ENCODE measurements at regions not wholly inside any gene's neighbourhood (a gene's known extent, or its start where the extent isn't known, plus 50 kb on each side); places are given as distances from the start of the nearest gene placed in this dataset.

DNA sequence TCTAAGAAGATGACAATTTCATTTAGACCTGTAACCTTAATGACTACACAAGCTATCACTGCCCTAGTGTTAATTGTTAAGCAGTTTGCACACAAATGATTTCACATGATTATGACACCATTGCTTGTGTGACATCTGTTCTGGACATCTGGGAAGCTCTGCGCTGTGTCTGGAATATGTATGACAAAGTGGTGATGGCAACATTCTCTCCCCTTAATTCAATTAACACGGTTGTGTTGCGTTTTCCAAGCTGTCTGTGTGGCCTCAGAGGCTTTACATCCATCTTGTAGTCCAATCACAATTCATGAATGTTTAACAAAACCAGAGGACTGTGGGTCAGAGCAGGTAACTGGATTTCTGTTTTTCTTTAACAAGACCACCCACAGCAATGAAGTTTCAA is 204.4 kb downstream of the COG6 start:
- no peak for DNase-seq

DNA sequence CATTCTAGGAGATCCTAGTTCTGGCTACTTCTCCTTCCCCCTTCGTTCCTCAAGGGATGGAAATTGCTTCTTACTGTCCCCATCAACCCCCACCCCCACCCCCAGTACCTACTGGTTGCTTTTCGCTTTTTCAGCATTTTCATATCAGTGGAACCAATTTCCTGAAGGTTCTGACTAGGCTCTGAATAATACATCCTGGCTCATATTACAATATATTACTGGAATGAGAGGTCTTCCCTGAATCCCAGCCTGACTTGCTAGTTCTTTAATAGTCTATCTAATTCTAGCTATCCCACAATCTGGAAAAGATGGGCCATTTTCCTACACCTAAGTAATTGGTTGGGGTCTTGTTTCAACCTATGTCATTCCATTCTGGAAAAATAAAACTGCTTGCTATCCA is 207.4 kb downstream of the COG6 start:
- DNase-seq: no peak

DNA sequence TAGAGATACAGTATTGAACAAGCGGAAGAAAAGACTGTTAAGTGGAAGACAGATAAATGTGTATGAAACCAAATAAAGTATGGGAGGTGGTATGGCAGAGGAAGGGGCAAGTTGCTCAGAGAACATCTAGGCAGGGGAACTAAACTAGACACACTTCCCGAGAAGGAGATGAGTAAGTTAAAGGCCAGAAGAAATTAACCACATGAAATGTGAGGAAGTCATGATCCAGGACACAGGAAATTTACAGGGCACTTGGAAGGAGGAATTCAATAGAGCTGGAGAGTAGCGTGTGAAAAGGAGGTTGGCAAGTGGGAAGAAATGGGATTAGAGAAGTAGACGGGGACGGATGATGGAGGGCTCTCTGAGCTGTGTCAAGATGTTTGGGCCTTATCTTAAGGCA is 208.8 kb downstream of the COG6 start:
- no peak for DNase-seq

DNA sequence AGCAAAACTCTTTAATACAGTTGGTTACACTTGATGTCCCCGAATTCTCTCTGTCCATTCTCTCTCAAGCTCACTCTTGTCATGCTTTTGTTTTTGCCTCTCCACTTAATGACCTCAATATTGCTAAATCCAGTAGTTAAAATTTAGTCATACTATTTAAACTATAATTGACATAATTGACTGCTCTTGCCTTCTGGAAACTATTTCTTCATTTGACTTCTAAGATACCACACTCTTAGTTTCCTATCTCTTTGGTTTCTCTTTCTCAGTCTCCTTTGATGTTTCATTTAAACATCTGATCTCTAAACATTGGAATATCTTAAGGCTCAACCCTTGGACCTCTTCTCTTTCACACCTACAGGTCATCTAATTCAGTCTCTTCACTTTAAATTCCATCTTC is 211.3 kb downstream of the COG6 start:
- DNase-seq: no peak

DNA sequence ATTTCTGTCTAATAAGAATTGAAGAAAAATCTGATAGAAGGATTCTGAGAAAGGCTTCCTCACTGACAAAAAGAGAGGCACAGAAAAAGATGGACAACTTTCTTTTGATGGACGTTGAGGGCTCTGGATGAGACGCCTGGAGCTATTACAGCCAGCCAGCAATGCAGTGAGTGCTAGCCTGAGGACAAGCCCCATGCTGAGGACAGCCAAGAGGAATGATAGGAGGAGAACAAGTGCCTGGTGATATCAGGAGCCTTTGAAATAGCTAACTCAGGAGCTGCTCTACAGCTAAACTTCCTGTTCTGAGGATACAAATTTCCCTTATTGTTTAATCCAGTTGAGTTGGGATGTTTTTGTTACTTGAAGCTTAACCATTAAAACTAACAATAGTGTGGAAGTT is 212.3 kb downstream of the COG6 start:
- DNase-seq: no peak

DNA sequence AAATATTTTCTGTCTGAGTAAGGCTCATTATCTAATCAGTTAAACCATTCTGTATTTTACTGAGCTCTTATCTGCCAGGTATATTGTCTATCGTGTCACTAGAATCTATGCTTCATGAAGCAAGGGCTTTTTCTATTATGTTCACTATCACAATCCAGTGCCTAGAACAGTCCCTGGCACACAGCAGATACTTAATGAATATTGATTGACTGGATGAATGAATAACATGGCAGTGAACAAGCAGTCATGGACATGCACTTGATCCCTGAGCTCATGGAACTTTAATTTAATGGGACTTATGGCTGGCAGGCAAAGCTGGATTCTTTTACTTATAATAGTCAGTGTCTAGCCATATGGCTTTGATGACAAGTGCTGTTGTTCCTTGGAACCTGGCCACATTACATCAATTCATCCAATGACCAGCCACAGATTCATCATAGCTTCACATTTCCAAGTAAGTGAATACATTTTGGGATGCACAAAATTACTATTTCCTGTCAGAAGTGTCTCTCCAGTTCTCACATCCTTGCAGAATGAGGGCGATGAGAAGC is 214.8 kb downstream of the COG6 start:
- DNase-seq: no peak

DNA sequence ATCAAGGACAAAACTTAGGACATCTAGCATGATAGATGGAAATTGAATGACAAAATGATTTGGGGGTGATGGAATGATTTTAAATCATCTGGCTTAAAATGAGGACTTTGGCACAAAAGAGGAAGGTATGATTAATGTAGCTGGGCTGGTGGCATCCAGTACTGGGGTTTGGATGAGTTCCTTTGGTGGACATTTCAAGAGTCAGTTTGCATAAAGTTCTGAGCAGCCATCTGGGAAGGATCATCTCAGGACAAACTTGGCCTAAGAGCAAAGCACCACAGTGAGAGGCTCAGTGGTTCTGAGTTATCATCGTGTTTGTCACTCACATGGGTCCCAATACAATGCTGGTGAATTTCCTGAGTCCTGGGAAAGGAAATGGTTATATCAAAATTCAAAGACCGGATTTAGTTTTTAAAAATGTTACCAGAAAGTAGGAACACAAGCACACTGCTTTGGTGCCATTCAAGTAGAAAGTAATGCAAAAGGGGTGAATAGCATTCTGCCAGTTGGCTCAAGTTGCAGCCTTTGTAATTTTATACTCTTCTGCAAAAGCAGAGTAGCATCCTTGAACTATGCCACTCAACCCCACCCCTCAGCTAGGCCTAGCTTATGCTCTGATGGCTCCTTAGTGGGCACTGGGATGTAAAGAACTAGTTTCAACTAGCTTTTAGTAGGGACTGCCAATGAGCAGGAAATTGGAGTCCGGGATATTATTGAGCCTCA is 219.0 kb downstream of the COG6 start:
- DNase-seq: no peak

DNA sequence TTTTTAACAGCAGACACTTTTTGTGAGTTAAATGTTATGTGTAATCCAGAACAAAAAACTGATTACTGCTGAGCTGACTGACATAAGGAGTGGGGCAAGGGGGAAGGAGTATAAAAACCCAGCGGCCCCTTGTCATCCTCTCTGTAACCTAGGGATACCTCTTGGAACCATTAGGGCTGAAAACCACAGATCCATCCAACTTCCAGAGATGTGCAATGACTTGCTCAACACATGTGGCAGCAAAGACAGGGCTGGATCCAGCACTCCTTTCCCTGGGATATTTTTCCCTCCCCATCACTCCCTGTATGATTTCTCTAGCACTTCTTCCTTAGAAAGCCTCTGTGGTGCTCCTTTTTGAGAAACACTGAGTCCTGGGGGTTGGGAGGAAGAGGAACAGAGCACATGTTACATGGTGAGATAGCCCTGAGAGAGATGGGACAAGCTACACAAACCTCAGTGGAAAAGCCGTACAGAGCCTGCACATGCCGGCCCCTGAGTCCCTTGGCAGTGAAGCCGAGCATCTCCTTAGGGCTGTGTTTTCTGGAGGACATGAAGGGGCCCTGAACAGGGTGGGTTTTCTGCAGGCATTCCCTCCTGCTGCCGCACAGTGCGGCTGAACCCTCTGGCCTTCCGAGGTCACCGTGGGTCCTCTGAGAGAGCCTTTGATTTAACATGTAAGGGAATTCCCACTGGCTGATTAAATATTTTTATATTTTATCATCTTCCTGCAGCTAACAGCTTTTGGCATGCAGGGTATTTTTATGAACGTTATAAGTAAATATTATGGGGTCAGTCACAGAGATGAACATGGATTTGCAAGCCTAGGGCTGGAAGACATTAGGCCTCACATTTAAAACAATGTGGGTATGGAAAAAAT is 219.9 kb downstream of the COG6 start:
- DNase-seq: no peak

DNA sequence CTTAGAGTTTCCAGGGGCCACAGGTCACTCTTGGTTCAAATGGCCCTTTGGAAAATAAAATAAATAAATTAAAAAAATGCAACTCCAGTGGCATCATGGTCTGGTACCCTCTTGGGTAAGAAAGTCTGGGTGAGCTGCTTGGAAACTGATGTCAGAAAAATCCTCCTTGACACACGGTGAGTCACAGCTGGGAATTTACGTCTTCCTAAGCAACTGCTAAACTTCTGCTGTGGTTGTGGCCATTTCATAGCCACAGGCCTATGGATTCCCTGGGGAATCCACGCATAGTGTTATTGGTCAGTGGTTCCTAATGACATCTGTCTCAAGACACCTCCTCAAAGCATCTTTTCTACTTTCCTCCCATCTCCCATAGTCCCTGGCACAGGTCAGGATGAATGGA is 220.8 kb downstream of the COG6 start:
- no peak for DNase-seq

DNA sequence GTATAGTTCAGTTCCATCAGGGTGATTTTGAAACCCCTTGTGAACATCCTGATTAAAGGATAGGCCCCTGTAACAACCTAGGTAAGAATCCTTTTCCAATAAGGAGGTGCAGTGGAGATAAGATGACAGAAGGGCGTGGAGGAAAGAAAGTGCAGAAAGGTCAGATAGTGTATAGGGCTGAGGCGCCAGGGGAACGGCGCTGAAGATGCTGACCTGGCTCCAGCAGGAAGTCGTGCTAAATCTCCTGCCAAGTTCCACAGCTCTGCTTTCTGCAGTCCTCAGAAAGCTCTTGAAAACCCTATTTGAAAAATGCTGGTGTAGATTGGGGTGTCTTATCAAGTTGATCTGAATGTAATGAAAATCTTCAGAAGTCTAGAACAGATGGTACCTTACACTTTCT is 221.7 kb downstream of the COG6 start:
- DNase-seq: no peak

DNA sequence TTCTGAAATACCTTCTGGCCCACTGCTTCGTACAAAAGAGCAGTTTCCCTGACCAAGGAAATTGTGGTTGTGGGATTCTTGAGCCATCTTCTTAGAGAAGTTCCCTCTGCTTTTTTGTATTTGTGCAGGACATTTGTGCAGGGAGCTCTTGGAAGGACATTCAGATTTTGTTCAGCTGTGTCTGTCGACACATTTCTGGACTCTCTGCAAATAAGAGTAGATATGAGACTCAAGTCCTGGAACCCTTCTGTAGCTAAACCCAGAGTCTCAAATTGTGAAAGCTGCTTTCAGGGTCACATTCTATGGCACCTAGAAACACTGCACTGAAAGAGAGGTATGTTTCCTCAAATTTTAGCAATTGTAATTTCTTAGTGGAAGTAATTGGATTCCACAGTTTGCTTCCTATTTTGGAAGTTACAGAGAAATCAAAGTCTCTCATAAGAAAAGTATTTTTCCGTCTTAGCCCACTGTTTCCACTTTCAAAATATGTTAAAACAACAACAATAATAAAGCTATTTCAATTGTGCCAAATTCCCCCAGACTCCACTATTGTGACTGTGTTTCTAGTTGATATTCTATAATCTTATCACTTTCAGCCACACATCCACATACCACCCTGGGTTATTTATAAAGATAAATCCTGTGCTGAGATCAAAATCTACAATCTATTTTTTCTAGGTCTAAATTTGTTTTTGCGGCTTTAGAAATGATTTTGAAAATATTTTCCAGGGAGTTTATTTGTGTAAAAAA is 224.0 kb downstream of the COG6 start:
- DNase-seq: no peak

DNA sequence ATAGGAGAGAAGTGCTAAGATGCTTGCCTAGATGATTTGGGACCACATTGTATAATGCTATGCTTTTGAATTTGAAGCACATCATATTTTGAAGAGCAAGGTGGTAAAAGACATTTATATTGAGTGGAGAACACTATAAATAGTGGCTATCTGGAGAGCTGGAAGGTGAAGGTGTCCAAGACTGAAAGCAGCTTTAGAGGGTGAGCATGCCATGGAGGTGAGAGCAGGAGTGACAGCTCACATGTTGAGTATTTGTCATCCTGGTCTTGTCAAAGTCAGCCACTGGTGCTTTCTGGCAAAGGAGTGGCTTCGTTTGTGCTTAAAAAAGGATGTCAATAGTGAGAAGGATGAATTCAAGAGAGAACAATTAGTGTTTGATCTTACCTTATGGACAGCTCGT is 225.9 kb downstream of the COG6 start:
- no peak for DNase-seq

DNA sequence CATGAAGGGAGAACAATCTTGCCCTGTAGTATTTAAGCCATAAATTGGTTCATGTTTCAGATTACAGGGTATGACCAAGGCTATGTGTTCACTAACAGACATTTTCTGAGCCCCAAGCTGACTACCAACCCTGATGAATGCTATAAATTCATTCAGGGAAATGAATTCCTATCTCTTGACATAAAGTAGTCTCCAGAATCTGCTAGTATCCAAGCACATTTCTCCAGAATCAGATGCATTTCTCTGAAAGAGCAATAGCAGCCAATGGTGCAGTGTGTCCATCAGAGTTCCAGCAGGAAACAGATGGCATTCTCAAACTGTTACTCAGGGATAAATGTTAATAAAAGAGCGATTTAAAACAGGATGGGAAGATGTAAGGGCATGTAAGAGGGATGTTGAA is 226.4 kb downstream of the COG6 start:
- DNase-seq: no peak

DNA sequence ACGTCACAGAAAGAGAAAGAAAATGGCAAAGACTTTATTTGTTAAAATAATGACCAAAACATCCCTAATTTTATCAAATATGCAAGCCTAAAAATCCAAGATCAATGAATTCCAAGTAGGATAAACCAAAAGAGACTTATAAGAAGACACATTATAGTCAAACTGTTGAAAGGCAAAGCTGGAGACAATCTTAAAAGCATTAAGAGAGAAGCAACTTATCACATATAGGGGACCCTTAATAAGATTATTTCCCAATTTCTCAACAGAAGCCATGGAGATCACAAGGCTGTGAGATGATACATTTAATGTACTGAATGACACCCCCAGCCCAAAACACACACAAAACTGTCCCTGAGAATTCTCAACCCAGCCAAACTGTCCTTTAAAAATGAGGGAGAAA is 228.7 kb downstream of the COG6 start:
- no peak for DNase-seq

DNA sequence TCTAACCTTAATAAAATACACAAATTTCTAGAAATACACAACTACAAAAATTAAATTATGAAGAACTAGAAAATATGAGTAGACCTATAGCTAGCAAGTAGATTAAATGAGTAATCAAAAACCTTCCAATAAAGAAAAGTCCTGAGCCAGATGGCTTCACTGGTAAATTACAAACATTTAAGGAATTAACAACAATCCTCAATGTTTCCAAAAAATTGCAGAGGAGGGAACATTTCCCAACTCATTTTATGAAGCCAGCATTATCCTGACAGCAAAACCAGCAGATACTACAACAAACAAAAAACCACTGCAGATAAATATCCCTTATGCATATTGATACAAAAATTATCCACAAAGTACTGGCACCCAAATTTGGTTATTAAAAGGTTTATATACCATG is 230.9 kb downstream of the COG6 start:
- no peak for DNase-seq

DNA sequence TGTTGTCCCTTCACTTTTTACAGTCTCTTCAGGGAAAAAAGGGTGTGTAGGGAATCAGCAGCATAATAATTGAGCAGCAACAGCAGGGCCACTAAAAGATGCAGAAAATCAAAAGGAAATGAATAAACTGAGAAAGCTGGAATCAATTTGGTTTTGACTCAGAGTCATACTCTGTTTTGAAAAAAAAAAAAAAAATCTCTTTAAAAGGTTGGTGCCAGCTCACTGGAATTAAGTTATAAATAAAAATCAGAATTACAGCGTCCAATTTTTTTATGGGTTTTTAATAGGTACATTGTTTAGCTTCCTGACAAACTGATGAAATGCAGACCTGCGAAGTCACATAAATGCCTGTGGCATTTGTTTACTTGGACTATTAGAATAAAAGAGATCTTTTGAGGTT is 231.9 kb downstream of the COG6 start:
- DNase-seq: no peak

DNA sequence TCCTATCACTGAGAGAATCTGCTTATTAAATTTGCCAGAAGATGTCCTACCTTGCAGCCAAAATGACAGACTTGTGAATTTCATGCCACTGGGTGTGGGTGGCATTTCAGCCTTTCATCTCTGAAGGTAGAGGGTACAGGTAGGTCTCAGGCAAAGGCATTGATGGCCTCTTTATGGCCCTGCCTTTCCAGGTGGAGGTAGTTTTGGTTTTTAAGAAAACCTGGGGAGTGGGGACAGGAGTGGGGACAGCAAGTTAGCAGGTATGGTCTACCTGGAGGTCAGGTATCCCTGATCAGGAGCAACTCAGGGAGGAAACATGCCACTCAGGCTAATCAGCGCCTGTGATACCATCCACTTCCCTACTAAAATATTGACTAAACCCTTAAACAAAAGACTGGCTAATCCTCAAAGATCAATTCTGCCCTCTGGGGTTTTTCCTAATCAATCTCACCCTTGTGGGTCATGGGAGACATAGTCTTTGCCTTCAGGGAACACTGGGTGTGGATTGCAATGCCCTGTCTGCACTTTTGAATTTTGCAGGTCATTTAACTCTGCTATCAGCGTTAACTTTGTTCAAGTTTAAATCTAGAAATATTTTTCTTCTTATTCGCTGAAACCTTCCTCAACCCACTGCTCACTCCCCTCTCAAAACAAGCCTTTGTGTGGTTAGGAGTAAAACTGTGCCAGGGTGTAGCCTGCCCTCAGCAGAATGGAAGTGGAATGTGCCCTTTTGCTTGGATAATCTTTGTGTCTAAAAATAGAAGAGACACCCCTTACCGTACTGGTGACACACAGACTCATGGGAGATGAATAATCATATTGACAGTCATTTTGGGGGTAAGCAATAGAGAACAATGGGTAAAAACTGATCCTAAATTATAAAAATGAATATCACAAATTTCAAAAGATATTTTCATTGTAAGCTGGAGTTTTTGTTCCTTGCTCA is 233.7 kb downstream of the COG6 start:
- DNase-seq: no peak

DNA sequence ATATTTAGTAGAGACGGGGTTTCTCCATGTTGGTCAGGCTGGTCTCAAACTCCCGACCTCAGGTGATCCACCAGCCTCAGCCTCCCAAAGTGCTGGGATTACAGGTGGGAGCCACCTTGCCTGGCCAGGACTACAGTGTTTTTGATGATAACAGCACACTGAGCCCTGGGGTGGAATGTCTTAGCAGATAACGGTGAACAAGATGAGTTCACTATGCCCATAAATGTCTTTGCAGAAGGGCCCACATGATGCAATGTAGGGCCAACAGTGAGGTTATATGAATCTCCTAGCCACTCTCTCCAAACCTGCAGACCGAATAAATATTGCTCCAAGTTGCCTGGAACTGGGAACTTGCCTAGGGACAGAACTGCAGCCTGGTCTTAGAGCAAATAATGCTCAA is 235.1 kb downstream of the COG6 start:
- DNase-seq: no peak

DNA sequence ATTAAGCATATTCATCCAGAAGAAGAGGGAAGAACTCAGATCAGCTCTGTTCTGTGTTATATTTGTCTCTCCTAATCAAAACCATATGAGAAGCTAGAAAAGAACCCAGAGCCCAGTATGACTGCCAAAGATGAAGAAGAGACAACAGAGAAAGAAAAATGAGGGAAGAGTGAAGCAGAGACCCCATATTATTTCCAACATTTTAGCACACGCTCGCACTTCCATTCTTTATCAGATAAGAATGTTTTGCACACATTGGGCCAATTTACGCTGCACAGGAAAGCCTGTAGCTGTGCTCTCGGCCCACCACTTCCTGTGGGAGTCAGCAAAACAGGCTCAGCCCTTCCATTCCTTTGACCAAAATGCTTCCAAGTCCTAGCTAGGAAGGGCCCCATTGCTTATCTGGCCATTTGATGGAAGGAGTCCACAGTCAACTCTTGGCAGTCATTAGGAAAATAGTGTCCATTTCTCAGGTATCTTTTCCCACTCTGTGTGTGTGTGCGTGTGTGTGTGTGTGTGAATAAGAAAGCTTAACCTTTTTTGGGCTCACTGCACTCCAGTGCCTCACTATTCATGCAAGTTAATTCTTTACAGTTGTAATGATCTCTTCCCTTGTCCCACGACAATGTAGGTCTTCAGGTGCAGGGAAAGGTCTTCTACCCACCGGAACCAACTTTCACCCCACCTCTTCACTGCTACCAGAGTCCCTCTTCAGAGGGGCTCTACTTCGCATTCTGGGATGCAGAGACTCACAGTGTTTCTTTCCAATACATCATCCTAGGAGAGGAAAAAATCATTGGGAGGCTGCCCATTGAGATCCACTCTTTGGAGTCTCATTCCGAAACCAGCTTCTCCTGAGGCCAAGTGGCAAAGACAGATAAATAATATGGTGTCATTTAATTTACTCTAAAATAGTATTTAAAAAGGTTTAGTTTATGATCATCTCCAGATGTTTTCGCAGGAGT is 237.5 kb downstream of the COG6 start:
- no peak for DNase-seq

DNA sequence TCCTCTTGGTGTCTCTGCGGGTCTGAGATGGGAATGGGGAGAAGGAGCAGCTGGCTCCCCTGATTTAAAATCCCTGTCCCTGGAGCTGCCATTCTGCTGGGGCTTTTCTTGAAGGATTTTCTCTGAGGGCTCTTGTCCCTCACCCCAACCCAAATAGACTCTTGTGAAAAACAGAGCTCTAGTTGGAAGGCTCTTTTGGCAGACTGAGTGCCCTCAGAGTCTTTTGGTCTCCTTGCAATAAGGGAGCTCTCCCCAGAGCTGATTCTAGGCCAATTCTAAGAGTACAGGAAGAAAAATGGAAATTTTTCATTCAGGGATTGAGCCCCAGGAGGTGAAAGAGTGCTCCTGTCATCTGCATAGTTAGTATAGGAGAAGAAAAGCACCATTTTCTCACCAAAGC is 238.3 kb downstream of the COG6 start:
- DNase-seq: no peak

DNA sequence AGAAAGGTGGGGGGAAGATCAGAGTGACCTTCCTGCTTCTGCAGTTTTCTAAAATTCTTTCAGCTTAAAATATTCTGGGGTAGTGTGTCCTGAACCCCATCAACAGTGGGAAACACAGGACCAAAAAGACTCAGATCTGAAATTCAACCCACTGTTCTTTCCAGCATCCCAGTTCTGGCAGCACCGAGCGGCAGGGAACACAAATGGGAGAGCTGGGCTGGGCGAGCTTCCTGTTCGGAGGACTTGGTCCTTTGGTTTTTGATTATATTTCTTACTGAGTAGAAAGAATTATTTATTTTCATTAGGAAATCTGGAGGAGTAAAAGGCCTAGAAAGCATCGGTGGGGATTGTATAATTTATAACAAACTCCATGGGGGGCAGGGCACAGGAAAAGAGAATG is 239.1 kb downstream of the COG6 start:
- DNase-seq: no peak

Measured in activated gamma-delta T cell (primary cell).